ENCODE measurements at regions not wholly inside any gene's neighbourhood (a gene's known extent, or its start where the extent isn't known, plus 50 kb on each side); places are given as distances from the start of the nearest gene placed in this dataset.

DNA sequence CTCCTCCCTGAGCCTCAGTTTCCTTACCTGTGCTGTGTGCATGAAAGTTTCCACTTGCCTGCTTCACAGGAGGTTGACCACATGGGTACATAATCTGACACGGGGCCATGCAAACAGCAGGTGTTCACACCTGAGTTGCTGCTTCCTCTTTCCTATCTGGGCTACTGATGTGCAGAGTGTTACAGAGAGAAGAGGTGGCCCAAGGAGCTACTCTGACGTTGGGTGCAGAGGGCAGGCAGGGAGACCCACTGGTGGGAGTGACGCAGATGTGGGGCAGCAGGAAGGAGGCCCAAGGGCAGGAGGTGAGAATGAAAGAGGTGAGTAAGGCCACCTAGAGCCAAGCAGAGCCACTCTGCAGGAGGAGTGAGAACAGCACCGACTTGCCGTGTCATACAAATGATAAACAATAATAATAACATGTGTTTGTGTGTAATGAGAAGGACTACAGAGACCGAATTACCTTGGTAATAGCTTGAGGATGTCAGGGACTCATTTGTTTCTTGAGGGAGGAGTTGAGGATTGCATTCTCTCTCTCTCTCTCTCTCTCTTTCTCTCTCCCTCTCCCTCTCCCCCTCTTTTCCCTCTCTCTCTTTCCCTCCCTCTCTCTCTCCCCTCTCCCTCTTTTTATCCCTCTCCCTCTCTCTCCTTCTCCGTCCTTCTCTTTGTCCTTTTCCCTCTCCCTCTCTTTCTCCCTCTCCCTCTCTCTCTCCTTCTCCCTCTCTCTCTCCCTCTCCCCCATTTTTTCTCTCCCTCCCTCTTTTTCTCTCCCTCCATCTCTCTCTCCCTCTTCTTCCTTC, 87.4 kb upstream of the IGSF21 start:
- DNase-seq, result no peak

- no peak for DNase-seq
Observed at GRCh38 chr1:18021242-18021641, 86.4 kb upstream of the IGSF21 start.

DNA sequence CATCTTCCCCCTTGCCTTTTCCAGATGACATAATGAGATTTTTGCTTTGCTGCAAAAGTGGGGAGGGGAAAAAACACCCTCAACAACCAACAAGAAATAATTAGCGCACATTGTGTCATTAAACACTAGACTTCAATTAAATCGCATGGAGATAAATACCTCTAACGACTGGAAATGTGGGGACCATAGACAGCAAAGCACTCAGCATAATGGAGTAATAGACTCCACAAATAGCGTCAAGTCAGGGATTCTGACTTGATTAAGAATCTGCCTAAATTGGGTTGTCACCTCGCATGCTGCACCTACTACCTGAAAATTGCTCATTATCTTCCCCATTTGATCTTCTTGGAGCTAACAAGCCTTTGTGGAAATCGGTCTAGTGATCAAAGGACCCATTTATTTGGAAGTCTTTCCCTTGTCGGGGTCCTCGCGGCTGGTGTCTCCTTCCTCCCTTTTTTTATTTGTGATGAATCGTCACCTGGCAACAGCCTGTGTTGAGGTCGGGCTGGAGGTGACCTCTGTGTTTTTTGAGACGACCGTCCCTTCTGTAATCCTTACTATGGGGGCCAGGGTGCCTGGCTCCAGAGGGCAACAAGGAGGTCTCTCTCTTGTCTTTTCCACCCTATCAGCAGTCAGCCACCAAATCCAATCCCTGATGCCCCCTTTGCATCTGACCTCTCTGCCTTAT, 75.3 kb upstream of the IGSF21 start:
- DNase-seq, result no peak

DNA sequence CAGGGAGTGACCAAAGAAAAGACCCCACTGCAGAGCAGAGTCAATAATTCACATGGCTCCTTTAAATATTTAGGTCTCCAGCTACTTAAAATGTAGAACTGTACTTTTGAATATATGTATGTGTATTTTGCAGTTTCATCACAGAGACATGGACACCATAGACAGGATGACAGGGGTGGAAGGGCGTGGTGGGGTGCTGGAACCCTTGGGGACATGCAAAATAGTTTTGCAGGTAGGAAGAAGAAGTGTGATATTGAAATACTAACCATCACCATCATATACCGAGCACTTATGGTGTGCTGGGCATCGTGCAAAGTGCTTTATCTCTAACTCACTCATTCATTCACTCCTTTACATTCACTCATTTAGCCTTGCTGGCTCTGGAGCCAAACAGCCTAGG, 72.5 kb upstream of the IGSF21 start:
- DNase-seq, result no peak

DNA sequence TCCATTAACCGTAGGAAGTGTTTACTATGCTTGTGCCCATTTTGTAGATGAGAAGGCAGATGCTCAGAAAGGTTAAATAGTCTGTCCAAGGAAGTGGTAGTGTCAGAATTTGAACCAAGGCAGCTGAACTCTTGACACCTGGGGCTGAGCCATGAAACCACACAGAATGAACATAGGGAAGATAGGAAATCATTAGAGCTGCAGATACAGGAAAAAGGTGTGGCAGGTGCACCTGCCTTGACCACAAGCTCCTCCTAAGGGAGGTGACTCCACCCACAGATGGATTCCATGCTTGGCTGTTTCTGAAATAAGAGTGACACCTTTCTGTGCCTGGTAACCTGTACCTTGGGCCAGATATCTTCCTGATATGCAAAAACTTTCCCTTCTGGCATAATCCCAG, 69.9 kb upstream of the IGSF21 start:
- DNase-seq, result no peak

DNA sequence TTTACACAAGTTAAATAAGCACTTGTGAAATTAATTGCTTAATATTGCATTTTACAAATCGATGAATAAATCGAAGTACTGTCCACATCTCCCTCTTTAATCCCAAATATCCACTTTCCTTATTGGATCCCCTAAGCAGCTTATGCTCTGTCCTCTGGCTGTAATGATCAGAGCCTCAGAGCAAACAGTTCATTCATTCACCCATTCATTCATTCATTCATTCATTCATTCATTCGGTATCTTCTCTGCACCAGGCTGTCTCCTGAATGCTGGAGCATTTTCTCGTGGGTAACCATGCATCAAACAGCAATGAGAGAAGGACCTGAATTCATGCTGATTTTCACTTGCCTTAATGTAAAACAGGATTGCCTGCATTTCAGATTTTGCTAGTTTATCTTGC, 69.5 kb upstream of the IGSF21 start:
- no peak for DNase-seq

- DNase-seq, result no peak
Observed at GRCh38 chr1:18039102-18039501, 68.5 kb upstream of the IGSF21 start.

- no peak for DNase-seq
Observed at GRCh38 chr1:18041102-18041501, 66.5 kb upstream of the IGSF21 start.

GRCh38 chr1:18041685-18042355, 65.8 kb upstream of the IGSF21 start:
- DNase-seq, result no peak

DNA sequence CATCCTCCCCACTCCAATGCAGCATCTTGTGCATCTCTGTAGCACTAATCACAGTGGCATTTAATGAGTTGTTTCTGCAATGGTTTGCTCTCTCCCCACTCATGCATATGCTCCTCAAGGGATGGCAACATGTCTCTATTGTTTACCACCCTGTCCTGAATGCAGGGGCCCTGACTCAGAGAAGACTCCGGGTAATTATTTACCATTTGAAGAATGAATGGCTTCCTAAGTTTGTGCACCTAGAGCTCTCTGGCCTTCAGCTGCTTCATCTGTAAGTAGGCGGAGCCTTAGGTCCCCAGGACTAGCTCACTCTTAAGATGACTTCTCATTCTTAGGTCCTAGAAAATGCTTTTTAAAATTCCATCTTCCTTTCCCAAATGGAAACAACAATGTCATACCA, 63.7 kb upstream of the IGSF21 start:
- no peak for DNase-seq

- no peak for DNase-seq
Observed at GRCh38 chr1:18045203-18045602, 62.4 kb upstream of the IGSF21 start.

- no peak for DNase-seq
Observed at GRCh38 chr1:18045621-18046020, 62.0 kb upstream of the IGSF21 start.

DNA sequence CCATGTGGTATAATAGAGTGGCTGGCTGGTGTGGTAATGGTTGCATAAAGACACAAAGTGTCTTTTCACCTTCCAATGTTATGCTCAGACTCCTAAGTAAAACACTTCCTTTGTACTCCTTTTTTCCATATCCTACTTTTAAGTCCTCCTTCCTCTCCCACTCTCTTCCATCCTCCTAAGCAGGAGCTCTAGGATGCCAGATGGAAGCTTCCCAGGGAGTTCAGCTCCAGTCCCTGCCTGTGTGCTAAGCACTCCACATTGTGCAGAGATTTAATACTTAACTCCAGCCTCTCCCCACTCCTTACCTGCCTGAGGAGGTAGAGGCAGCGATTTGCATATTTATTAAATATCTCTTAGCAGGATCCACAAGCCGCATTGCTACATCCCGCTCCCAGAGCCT, 60.5 kb upstream of the IGSF21 start:
- no peak for DNase-seq

GRCh38 chr1:18049228-18049627, 58.4 kb upstream of the IGSF21 start:
- no peak for DNase-seq

DNA sequence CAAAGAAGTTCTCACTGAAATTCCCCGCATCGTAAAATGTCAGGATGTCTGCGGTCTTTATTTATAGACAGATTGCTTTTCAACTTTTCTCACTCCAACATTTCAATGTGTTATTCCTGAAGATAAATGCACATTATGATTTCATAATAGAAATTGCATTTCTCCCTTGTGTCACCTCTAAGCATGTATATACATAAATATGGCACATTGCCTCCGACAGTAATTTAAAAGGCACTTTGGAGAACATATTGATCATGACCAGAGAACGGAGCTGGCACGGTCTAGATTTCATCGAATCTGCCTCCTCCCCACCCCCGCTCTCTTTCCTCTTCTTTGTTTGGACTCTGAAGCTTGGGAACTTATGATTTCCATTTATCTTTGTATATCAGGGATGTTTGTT, 54.9 kb upstream of the IGSF21 start:
- no peak for DNase-seq

GRCh38 chr1:18055156-18055555, 52.4 kb upstream of the IGSF21 start:
- DNase-seq, result no peak

DNA sequence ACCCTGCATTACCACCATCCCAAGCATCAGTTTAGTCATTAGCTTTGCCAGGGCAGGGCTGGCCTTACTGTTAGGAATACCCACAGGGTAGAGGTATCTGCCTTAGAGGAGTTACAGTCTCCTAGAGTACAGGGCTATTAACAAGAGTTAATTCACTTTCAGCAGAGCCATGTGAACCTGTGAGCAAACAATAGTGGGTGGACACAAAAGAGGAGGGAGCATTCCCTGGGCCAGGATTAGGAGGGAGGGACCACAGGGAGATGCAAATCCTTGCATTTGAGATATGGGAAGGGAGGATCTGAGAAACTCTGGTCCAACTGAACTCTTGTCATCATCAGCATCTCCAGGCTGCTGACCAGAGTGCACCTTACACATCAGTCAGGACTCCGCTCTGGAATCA, 51.1 kb upstream of the IGSF21 start:
- no peak for DNase-seq

DNA sequence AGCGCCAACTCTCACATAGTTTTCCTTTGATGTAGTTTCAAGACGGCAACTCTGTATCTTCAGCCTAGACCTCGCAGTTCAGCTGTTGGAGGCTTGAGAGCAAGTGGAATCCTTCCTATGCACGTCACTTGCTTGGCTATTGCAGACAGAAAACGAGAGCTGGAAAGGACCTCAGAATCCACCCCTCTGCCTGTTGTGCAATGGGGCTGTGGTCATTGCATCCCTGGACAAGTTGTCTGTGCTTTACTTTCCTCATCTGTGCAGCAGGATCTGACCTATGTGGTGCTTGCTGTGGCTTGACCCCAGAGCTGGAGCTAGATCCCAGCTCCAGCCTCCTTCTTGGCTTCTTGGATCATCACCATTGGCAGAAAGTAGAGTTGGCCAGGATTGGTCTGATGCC, 50.0 kb upstream of the IGSF21 start:
- peak; percentile 20 for DNase-seq
